HCT116 (cell line): ENCODE measurements at regions not wholly inside any gene's neighbourhood (a gene's known extent, or its start where the extent isn't known, plus 50 kb on each side); places are given as distances from the start of the nearest gene placed in this dataset.

Source experiments
- ATAC-seq: fragments of 200-7000 bp; cut with Tn5 transposase; 2 replicates; pipeline ENCODE4 v1.9.1; 2020; ENCODE audit warnings: mild to moderate bottlenecking, moderate library complexity
- BruUV-seq: library from RNA; stranded (reverse); fragments of 400-500 nt; replicated peaks from 2 replicates; lab custom pipeline; 2021; lab: Mats Ljungman, UMichigan
- CTCF ChIA-PET: fragments of 300-600 bp; sonication (Branson Sonifier 250); formaldehyde crosslinking; loops from one replicate; lab custom pipeline; 2021; ENCODE audit warnings: antibody characterized with exemption; lab: Charles Lee
- POLR2A ChIA-PET: fragments of 300-600, 350-600 bp; sonication (Branson Sonifier 250); formaldehyde crosslinking; loops from one replicate; lab custom pipeline; 2021; ENCODE audit warnings: antibody characterized with exemption; lab: Charles Lee
- RAD21 ChIA-PET, 2 experiments: fragments of 300-600 bp; sonication (Branson Sonifier 250); formaldehyde crosslinking; loops; one replicate each; lab custom pipeline; 2023; ENCODE audit warnings: low total read pairs in 2 of 2; ENCODE audit not compliant: uncharacterized antibody in 2 of 2, unreplicated experiment in 2 of 2, low non-redundant PET in 1 of 2; lab: Charles Lee
- DNase-seq: peaks from one replicate; pipeline ENCODE4 v3.0.0-alpha.2; 2010; ENCODE audit warnings: low read depth, low spot score
- H2AFZ ChIP-seq: fragments of 200-600 bp; shearing (Covaris generic), sonication (generic); 2 replicates; pipeline ENCODE4 v1.6.1; 2017; ENCODE audit warnings: low read depth, mixed run types, mixed read lengths, antibody characterized with exemption, low read length; ENCODE audit not compliant: poor library complexity, severe bottlenecking
- H3K27ac ChIP-seq: 2 replicates; pipeline ENCODE4 v1.5.1; 2012; ENCODE audit warnings: low read depth, low read length
- H3K27me3 ChIP-seq: fragments of 200-600 bp; sonication (generic); 2 replicates; pipeline ENCODE4 v1.6.1; 2016; ENCODE audit warnings: mixed run types, low read length, mixed read lengths; ENCODE audit not compliant: insufficient read depth
- H3K36me3 ChIP-seq, 2 experiments: fragments of 200-500 bp in 1 of 2; fragments of 200-600 bp in 1 of 2; sonication (Bioruptor generic) in 1 of 2; sonication (generic) in 1 of 2; 2 replicates each; pipeline versions ENCODE4 v1.5.1 to v1.6.1; 2014 to 2016; ENCODE audit warnings: low read length in 2 of 2, inconsistent platforms in 1 of 2, mixed read lengths in 1 of 2, mixed run types in 1 of 2; ENCODE audit not compliant: insufficient read depth in 2 of 2, control insufficient read depth in 1 of 2
- H3K4me1 ChIP-seq, 2 experiments: fragments of 200-600 bp in 1 of 2; sonication (generic) in 1 of 2; 2 replicates each; pipeline versions ENCODE4 v1.5.1 to v1.6.1; 2012 to 2017; ENCODE audit warnings: low read length in 2 of 2, inconsistent platforms in 1 of 2, mild to moderate bottlenecking in 1 of 2, mixed read lengths in 1 of 2, mixed run types in 1 of 2, moderate library complexity in 1 of 2; ENCODE audit not compliant: insufficient read depth in 2 of 2, control insufficient read depth in 1 of 2
- H3K4me2 ChIP-seq: fragments of 200-600 bp; sonication (generic); 2 replicates; pipeline ENCODE4 v1.6.1; 2017; ENCODE audit warnings: mixed run types, low read length, mixed read lengths
- H3K4me3 ChIP-seq, 2 experiments: fragments of 200-600 bp in 1 of 2; sonication (generic) in 1 of 2; replicated peaks in 1 of 2; 2 replicates each; pipeline ENCODE4 v1.5.1; 2011 to 2016; ENCODE audit warnings: low read length in 2 of 2, control low read depth in 1 of 2, low read depth in 1 of 2, mild to moderate bottlenecking in 1 of 2, mixed read lengths in 1 of 2, mixed run types in 1 of 2
- H3K79me2 ChIP-seq: fragments of 200-600 bp; sonication (generic); 2 replicates; pipeline ENCODE4 v1.6.1; 2017; ENCODE audit warnings: mild to moderate bottlenecking, mixed run types, low read length, moderate library complexity, mixed read lengths; ENCODE audit not compliant: insufficient read depth
- H3K9ac ChIP-seq: fragments of 200-600 bp; sonication (generic); 2 replicates; pipeline ENCODE4 v1.6.1; 2016; ENCODE audit warnings: low read length, mixed read lengths
- H3K9me2 ChIP-seq: fragments of 200-600 bp; sonication (generic), shearing (Covaris generic); 2 replicates; pipeline ENCODE4 v1.6.1; 2017; ENCODE audit warnings: mixed run types, mild to moderate bottlenecking, moderate library complexity; ENCODE audit not compliant: insufficient read depth
- H3K9me3 ChIP-seq, 2 experiments: fragments of 200-500 bp in 1 of 2; fragments of 200-600 bp in 1 of 2; sonication (Bioruptor generic) in 1 of 2; sonication (generic) in 1 of 2; 2 replicates each; pipeline ENCODE4 v1.6.1; 2014 to 2017; ENCODE audit warnings: low read length in 2 of 2, mixed read lengths in 2 of 2, inconsistent platforms in 1 of 2, low read depth in 1 of 2, mild to moderate bottlenecking in 1 of 2, mixed run types in 1 of 2, moderate library complexity in 1 of 2; ENCODE audit not compliant: control insufficient read depth in 1 of 2, insufficient read depth in 1 of 2
- H4K20me1 ChIP-seq: fragments of 200-600 bp; sonication (generic), shearing (Covaris generic); 2 replicates; pipeline ENCODE4 v1.6.1; 2017; ENCODE audit warnings: mixed run types, mild to moderate bottlenecking, moderate library complexity; ENCODE audit not compliant: insufficient read depth
- CEBPB ChIP-seq: IDR thresholded peaks from 2 replicates; pipeline ENCODE4 v1.6.1; 2012; ENCODE audit warnings: low read depth
- ELF1 ChIP-seq: IDR thresholded peaks from 2 replicates; pipeline ENCODE4 v1.6.1; 2012; ENCODE audit warnings: low read depth, borderline replicate concordance
- JUND ChIP-seq: IDR thresholded peaks from 2 replicates; pipeline ENCODE4 v1.6.1; 2012
- POLR2AphosphoS5 ChIP-seq: IDR thresholded peaks from 2 replicates; pipeline ENCODE4 v1.6.1; 2011; ENCODE audit warnings: mild to moderate bottlenecking, low read depth, low read length, moderate library complexity
- SIN3A ChIP-seq: IDR thresholded peaks from 2 replicates; pipeline ENCODE4 v1.6.1; 2012; ENCODE audit warnings: low read depth
- SRF ChIP-seq: IDR thresholded peaks from 2 replicates; pipeline ENCODE4 v1.6.1; 2012; ENCODE audit warnings: low read depth
- intact Hi-C: fragments of 100-400 bp; cut with micrococcal nuclease; formaldehyde crosslinking; loops from 2 replicates; pipeline ENCODE4 v1.10.0; 2022
- TF ChIP-seq, protein P1 (sequence below): IDR thresholded peaks from 2 replicates; pipeline ENCODE4 v1.6.1; 2012

DNA sequence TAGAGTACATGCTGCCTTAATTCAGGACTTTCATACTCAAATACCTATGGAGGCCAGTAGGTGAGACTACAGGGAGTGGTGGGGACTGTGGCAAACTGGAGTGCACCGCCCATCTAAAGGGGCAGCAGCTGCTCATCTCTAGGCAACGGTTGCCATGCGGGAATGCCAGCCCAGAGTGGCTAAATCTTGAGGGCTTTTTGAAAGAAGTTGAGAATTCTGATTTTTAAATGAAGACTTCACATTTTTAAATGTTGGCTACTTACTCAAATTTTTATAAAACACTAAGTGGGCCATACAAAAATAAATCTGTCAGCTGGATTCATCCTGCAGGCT is 90.8 kb upstream of the PRR23E start:
- no peak overlapping the region for H3K9ac ChIP-seq
- no peaks in the 10 kb centered on the region for H3K4me1 ChIP-seq
- no peaks in the 10 kb centered on the region for H3K36me3 ChIP-seq
- no peak overlapping the region for H2AFZ ChIP-seq
- no peaks in the 10 kb centered on the region for H3K79me2 ChIP-seq
- H3K27me3 ChIP-seq, result no peaks in the 10 kb centered on the region
- intact Hi-C loops, result no loop called here
- ATAC-seq, result no peak
- H4K20me1 ChIP-seq, result no peaks in the 10 kb centered on the region
- no peak overlapping the region for H3K4me2 ChIP-seq
- no peaks in the 10 kb centered on the region for H3K9me3 ChIP-seq
- H3K4me3 ChIP-seq, result no peak overlapping the region
- no TSS peak for BruUV-seq
- ChIA-PET POLR2A (no interaction called here), RAD21 (no interaction called here), CTCF (no interaction called here)
- TF ChIP-seq SRF, result no peak
- TF ChIP-seq POLR2AphosphoS5, result no peak
- no peak for TF ChIP-seq SIN3A
- TF ChIP-seq, protein P1, sequence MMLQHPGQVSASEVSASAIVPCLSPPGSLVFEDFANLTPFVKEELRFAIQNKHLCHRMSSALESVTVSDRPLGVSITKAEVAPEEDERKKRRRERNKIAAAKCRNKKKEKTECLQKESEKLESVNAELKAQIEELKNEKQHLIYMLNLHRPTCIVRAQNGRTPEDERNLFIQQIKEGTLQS, result no peak
- no peak for TF ChIP-seq CEBPB
- no peak for TF ChIP-seq JUND
- no peak for DNase-seq
- no peaks in the 10 kb centered on the region for H3K9me2 ChIP-seq
- H3K27ac ChIP-seq, result no peak overlapping the region

DNA sequence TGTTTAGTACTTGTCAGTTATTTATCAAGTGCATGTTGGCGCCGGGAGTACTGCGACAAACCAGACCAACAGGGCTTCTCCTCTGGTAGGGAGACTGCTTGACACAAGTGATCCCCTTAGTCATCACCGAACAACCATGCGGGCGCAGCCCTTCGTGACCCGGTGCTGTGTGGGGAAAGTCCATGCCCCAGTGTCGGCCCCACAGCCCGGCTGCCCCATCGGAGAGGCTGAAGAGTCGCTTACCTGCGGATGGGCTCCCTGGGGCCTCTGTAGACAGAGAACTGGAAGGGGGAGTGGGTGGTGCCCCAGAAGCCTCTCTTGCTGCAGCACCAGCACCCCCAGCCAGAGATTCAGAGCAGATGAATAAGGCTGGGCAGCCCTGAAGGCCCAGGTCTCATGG is 90.3 kb upstream of the PRR23E start:
- no peak for DNase-seq
- ATAC-seq, result no peak
- H3K79me2 ChIP-seq, result no peaks in the 10 kb centered on the region
- POLR2A ChIA-PET, result no interaction called here
- CTCF ChIA-PET, result no interaction called here
- no peaks in the 10 kb centered on the region for H3K9me3 ChIP-seq
- H3K27ac ChIP-seq, result no peak overlapping the region
- H3K4me3 ChIP-seq, result no peak overlapping the region
- no peaks in the 10 kb centered on the region for H3K36me3 ChIP-seq
- H3K4me1 ChIP-seq, result no peaks in the 10 kb centered on the region
- TF ChIP-seq SRF, result no peak
- TF ChIP-seq ELF1, result no peak
- H3K4me2 ChIP-seq, result no peak overlapping the region
- H4K20me1 ChIP-seq, result no peaks in the 10 kb centered on the region
- RAD21 ChIA-PET, result no interaction called here
- H2AFZ ChIP-seq, result no peak overlapping the region
- H3K9ac ChIP-seq, result no peak overlapping the region
- BruUV-seq, result no TSS peak
- no peaks in the 10 kb centered on the region for H3K9me2 ChIP-seq
- H3K27me3 ChIP-seq, result no peaks in the 10 kb centered on the region
- intact Hi-C loops, result no loop called here
